Hematopoietic multipotent progenitor cell (in vitro differentiated cells): ENCODE measurements at regions not wholly inside any gene's neighbourhood (a gene's known extent, or its start where the extent isn't known, plus 50 kb on each side); places are given as distances from the start of the nearest gene placed in this dataset.

Experiments
- DNase-seq, 3 donors: peaks; one replicate each; pipeline ENCODE4 v3.0.0-alpha.2; 2011 to 2015; ENCODE audit warnings: low read depth in 2 of 3, low spot score in 2 of 3

DNA sequence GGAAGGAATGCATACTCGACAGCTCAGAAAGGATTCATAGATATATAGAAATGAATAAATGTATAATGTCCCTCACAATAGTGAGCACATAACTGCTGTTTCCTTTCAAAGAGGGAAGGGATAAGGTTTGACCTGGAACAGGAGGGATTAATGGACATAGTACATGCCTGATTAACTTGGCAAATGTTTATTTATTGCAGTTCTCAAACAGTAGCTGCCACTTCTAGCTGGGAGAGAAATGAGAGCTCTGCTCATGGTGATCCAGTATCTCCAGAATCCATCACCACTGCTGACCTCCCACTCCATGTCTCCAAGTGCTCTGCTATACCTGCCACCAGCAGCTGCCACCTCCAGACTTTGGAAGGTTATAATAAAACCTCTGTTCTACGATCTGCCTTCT lies 108.1 kb downstream of the LRIG3 start:
- DNase-seq, result no peak

DNA sequence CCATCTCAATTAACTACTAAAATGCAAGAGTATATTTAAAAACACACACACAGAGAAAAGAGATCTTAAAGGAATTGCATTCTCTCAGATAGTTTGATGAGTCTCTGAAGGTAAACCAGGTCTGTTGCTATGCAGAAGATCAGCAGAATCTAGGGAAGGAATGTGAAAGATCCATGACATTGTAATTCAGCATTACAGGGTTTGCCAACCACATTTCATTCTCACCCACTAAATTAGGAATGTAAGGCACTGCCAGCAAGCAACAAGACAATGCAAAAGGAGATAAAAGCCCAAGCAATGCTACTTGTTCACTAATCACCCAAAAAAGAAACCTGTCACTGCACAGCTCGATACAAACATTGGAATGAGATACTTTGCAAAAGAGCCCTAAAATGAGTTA lies 106.3 kb downstream of the LRIG3 start:
- no peak for DNase-seq

DNA sequence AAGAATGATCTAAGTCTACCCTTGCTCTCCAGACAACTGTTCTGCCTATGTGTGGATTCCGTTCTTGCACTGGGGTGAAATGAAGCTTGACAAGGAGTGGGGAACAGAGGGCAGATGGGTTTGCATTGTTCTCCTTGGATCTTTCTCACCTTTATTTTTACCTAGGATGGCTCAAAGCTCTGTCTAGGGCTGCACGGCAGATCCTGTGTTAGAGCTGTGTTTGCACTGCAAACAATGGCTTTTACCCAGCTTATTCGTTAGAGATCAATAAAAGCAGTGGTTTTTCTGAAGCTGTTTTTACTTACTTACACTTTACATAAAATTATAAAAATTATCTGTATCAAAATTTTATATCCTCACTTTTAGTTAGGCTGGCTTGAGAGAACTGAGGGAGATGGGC lies 105.1 kb downstream of the LRIG3 start:
- DNase-seq, result no peak

DNA sequence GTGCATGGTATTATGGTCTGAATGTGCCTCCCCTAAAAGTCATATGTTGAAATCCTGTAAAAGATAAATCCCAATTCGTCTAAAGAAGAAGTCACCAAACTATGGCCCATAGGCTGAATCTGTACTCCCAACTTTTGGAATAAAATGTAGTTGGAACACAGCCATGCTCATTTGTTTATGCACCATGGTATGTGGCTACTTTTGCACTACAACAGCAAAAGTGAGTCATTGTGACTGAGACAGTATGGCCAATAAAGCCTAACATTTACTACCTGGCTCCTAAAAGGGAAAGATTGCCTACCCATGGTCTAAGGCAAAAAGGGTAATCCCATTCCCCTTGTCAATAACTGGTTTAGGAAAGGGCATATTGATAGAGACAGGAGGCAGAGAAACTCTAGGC lies 101.8 kb downstream of the LRIG3 start:
- DNase-seq, result no peak

DNA sequence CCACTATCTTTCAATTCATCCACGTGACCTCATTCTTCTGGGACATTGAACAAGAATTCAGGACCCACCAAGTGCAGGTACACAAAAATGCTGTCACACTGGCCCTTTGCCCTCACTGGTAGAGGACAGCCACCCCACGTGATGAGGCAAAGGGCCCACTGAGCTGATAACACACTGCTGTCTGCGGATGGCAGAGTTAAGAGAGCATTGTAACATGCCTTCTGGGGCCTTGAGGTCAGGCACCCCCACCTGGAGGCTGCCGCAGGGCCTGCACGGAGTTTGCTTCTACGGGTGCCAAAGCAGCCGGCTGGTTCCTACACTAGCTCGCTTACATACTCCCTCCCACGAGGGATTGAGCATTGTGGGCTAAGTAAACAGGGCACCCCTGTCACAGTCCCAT lies 101.0 kb downstream of the LRIG3 start:
- no peak for DNase-seq

DNA sequence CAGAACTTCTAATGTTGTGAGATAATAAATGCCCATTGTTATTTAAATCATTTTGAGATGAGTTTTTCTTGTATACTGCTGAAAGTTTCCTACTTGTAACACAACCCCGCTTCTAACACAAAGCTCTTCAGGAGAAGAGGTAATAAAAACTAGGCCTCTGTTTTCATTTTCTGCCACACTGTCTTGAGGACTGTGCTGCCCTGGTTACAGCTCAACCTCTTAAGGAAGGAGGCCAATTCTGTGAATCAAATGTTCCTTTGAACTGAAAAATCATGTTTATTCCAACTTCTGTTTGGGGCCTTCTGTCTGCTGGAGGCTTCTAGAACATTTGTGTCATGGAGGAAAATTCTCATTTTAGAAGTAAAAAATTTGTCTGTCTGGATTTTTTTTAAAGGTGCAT lies 100.3 kb downstream of the LRIG3 start:
- DNase-seq, result no peak
